Esophagus muscularis mucosa (tissue), 4 donors: ENCODE measurements at regions not wholly inside any gene's neighbourhood (a gene's known extent, or its start where the extent isn't known, plus 50 kb on each side); places are given as distances from the start of the nearest gene placed in this dataset.
A peak's percentile ranks its signal among the peaks of the same experiment; 100 is the strongest.

Experiments
- DNase-seq: peaks from one replicate; pipeline ENCODE4 v3.0.0-alpha.2; 2017; ENCODE audit errors: extremely low spot score
- H3K27ac ChIP-seq, 4 donors: fragments of 200-600 bp; sonication (generic); replicated peaks in 1 of 4; 1 replicate in 3 of 4; 2 replicates in 1 of 4; pipeline ENCODE4 v1.5.1; 2016 to 2019; ENCODE audit warnings: mild to moderate bottlenecking in 1 of 4
- H3K27me3 ChIP-seq, 4 donors: fragments of 200-600 bp; sonication (generic); one replicate each; pipeline versions ENCODE4 v1.5.1 to v1.6.0; 2016 to 2019
- H3K36me3 ChIP-seq, 4 donors: fragments of 200-600 bp; sonication (generic); one replicate each; pipeline ENCODE4 v1.5.1; 2016 to 2019
- H3K4me1 ChIP-seq, 4 donors: fragments of 200-600 bp; sonication (generic); one replicate each; pipeline ENCODE4 v1.5.1; 2016 to 2019
- H3K4me3 ChIP-seq, 4 donors: fragments of 200-600 bp; sonication (generic); 1 replicate in 2 of 4; 2 replicates in 2 of 4; pipeline ENCODE4 v1.5.1; 2016 to 2019; ENCODE audit warnings: mild to moderate bottlenecking in 4 of 4, moderate library complexity in 1 of 4
- H3K9me3 ChIP-seq, 4 donors: fragments of 200-600 bp; sonication (generic); 1 replicate in 3 of 4; 2 replicates in 1 of 4; pipeline ENCODE4 v1.5.1; 2016 to 2019
- EP300 ChIP-seq: sonication (generic); formaldehyde crosslinking; IDR thresholded peaks from one replicate; pipeline ENCODE4 v1.6.1; 2017; ENCODE audit warnings: antibody characterized with exemption
- POLR2A ChIP-seq: fragments of 450-650 bp; IDR thresholded peaks from one replicate; pipeline ENCODE4 v1.6.1; 2017; ENCODE audit warnings: antibody characterized with exemption, moderate library complexity, mild to moderate bottlenecking, low read depth
- POLR2AphosphoS5 ChIP-seq, 2 donors: sonication (generic); formaldehyde crosslinking; IDR thresholded peaks; one replicate each; pipeline ENCODE4 v1.6.1; 2017; ENCODE audit warnings: antibody characterized with exemption in 2 of 2
- WGBS: methylation state at CpG from one replicate; pipeline ENCODE4 v1.1.5; 2018; 5-methylcytosine and 5-hydroxymethylcytosine counted together
- intact Hi-C: fragments of 100-400 bp; cut with DNase I; formaldehyde crosslinking; loops from one replicate; pipeline ENCODE4 v1.15.1; 2023
- TF ChIP-seq, protein P1 (sequence below), 3 experiments: fragments of 200-600 bp in 2 of 3; fragments of 450-650 bp in 1 of 3; sonication (generic) in 2 of 3; IDR thresholded peaks; one replicate each; pipeline ENCODE4 v1.5.1; 2017 to 2019; ENCODE audit warnings: antibody characterized with exemption in 3 of 3, mild to moderate bottlenecking in 2 of 3, moderate library complexity in 1 of 3

DNA sequence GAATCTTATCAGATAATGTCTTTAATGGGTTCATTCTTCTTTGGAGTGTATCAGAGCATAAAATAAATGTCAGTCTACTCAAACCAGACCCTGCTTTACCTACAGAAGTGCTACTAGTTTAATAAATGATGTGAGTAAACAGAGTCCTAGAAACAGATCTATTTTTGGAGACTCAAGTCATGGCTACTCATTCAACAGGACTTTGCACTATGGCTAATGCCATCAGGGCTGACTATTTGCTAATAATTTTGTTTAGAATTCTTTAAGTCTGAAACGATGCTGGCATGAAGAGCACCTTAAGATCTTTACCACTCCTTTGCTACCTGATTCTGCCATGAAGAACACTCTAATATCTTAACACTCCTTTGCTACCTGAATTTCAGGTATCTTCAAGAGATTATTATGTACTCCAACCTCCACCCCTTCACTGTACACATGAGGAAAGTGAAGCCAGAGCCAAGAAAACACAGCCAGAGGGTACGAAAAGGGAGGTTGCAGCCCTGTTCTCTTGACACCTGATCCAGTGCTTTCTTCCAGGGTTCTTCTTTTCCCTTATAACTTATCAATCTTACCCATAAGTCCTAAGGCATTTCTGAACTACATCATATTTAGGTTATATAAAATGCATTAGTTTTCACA lies 62.4 kb downstream of the ZNF608 start:
- Histone ChIP-seq H3K27me3 (no peaks in the 10 kb centered on the region), H3K4me1 (peaks cover 26 to 70% (median 61%) of the 10 kb centered on the region in 4 donors), H3K36me3 (no peaks in the 10 kb centered on the region), H3K27ac (peak overlapping the region; percentile 1 to 54 (median 20)), H3K4me3 (no peak overlapping the region), H3K9me3 (no peaks in the 10 kb centered on the region)
- 82% methylated on average over 2 of the region's 2 CpGs for WGBS
- intact Hi-C loops = no loop called here
- DNase-seq = no peak
- TF ChIP-seq POLR2A (no peak), EP300 (no peak), POLR2AphosphoS5 (IDR thresholded peaks at IDR 0.05) (no peak)
- TF ChIP-seq, protein P1, sequence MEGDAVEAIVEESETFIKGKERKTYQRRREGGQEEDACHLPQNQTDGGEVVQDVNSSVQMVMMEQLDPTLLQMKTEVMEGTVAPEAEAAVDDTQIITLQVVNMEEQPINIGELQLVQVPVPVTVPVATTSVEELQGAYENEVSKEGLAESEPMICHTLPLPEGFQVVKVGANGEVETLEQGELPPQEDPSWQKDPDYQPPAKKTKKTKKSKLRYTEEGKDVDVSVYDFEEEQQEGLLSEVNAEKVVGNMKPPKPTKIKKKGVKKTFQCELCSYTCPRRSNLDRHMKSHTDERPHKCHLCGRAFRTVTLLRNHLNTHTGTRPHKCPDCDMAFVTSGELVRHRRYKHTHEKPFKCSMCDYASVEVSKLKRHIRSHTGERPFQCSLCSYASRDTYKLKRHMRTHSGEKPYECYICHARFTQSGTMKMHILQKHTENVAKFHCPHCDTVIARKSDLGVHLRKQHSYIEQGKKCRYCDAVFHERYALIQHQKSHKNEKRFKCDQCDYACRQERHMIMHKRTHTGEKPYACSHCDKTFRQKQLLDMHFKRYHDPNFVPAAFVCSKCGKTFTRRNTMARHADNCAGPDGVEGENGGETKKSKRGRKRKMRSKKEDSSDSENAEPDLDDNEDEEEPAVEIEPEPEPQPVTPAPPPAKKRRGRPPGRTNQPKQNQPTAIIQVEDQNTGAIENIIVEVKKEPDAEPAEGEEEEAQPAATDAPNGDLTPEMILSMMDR (IDR thresholded peaks at IDR 0.05) = no peak

DNA sequence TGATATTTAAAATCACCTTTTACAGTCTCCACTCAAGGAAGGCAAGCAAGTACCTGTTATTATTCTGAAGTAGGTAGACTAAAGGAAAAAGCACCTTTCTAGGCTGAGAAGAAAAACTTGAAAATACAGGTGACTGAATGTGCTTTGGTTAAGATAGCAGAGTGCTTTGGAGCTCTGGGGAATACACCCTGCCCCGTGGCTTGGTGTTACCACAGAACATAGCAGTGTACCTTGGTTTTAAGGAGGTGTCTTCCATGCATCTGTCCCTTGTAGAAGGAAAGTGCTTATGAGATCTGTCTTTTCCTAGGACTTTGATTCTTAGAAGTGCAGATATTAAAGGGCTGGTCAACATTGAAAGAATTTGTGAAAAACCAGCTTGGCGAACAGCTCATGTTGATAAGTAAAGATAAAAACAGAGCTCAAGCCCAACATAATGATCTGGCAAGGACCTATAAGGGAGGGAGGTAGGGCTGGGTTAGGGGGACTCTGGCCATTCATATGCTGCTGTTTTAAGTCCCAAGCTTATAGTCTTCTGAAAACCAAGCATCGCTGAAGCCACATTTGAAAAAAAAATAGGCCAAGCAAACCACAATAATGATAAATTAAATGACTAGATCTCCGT lies 66.8 kb downstream of the ZNF608 start:
- intact Hi-C loops = no loop called here
- Histone ChIP-seq H3K36me3 (no peaks in the 10 kb centered on the region), H3K9me3 (no peaks in the 10 kb centered on the region), H3K27me3 (no peaks in the 10 kb centered on the region), H3K4me3 (no peak overlapping the region), H3K27ac (peak overlapping the region in 2 of 4 donors; percentile 44 to 61), H3K4me1 (peaks cover 44 to 81% (median 72%) of the 10 kb centered on the region in 4 donors)
- no peak for DNase-seq
- TF ChIP-seq, protein P1 (IDR thresholded peaks at IDR 0.05) = no peak
- no peak for TF ChIP-seq EP300
- TF ChIP-seq POLR2AphosphoS5 (IDR thresholded peaks at IDR 0.05) = no peak
- no peak for TF ChIP-seq POLR2A
- 97% methylated on average over 4 of the region's 4 CpGs for WGBS

DNA sequence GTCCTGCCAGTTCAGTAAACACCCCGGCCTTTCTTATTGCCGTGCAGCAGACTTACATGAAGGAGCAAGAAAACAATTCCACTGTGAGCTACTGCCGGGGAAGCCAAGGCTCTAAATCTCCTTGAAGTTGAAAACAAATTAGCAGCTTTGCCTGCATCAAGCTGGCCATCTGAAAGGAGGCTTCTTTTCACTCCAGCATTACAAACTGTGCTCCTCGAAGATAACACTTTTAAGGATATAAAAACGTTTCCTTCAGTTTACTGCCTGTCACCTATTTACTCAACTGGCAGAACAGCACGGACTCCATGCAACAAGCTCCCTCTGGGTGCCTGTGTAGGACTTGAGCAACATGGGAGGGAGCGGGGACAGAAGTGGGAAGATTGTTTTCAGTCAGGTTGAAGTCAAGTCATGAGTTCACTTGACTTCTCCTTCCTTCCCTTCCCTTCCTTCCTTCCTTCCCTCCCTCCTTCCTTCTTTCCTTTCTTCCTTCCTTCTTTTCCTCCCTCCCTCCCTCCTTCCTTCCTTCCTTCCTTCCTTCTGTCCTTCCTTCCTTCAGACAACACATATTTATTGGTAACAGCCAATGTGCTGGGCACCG lies 67.4 kb downstream of the ZNF608 start:
- Histone ChIP-seq H3K9me3 (no peaks in the 10 kb centered on the region), H3K4me3 (no peak overlapping the region), H3K36me3 (no peaks in the 10 kb centered on the region), H3K4me1 (peaks cover 40 to 80% (median 67%) of the 10 kb centered on the region in 4 donors), H3K27ac (peak overlapping the region; percentile 44 to 68 (median 58)), H3K27me3 (no peaks in the 10 kb centered on the region)
- intact Hi-C loops = no loop called here
- WGBS = 64% methylated on average over 8 of the region's 8 CpGs
- no peak for TF ChIP-seq POLR2A
- TF ChIP-seq, protein P1 (IDR thresholded peaks at IDR 0.05) = no peak
- TF ChIP-seq POLR2AphosphoS5 (IDR thresholded peaks at IDR 0.05) = no peak
- no peak for TF ChIP-seq EP300
- no peak for DNase-seq

DNA sequence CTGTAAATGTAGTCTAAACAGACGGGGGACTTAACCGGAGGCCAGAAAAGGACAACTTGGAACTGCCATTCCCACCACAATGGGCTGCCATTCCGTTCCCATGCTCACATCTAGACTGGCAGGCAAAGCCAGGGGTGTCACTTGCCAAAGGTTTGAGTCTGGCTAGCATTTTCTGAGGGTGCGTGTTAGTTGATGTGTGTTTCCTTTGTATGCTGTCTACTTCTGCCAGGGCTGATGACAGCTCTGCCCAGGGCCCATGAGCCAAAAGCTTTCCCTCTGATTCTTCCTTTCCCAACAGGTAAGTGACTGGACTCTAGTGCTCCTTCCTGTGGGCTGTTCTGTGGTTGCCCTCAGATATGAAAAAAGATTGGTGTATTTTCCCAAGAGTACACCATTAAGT lies 68.0 kb downstream of the ZNF608 start:
- Histone ChIP-seq H3K36me3 (no peaks in the 10 kb centered on the region), H3K9me3 (no peaks in the 10 kb centered on the region), H3K4me1 (peaks cover 34 to 78% (median 63%) of the 10 kb centered on the region in 4 donors), H3K27ac (peak overlapping the region; percentile 44 to 68 (median 58)), H3K27me3 (no peaks in the 10 kb centered on the region), H3K4me3 (no peak overlapping the region)
- no peak for DNase-seq
- 69% methylated on average over 3 of the region's 4 CpGs for WGBS
- TF ChIP-seq EP300 = no peak
- TF ChIP-seq, protein P1 (IDR thresholded peaks at IDR 0.05) = no peak
- no peak for TF ChIP-seq POLR2AphosphoS5 (IDR thresholded peaks at IDR 0.05)
- intact Hi-C loops = no loop called here
